MCF 10A (cell line): ENCODE measurements at regions not wholly inside any gene's neighbourhood (a gene's known extent, or its start where the extent isn't known, plus 50 kb on each side); places are given as distances from the start of the nearest gene placed in this dataset.

Source experiments
- BruUV-seq: library from RNA; stranded (reverse); fragments of 400-500 nt; replicated peaks from 2 replicates; lab custom pipeline; 2021; lab: Mats Ljungman, UMichigan
- CTCF ChIA-PET: fragments of 300-600 bp; sonication (Branson Sonifier 250); formaldehyde crosslinking; extraction: SDS; loops from one replicate; lab custom pipeline; 2021; ENCODE audit warnings: antibody characterized with exemption, inconsistent platforms; lab: Yijun Ruan, JAX
- POLR2A ChIA-PET: fragments of 300-600, 350-650 bp; sonication (Branson Sonifier 250); formaldehyde crosslinking; extraction: SDS; loops from one replicate; lab custom pipeline; 2020; ENCODE audit warnings: antibody characterized with exemption, inconsistent platforms; lab: Yijun Ruan, JAX
- DNase-seq: peaks from one replicate; pipeline ENCODE4 v3.0.0-alpha.2; 2018; ENCODE audit not compliant: unreplicated experiment
- H3K27ac Mint-ChIP-seq: one replicate; pipeline ENCODE4 v1.8.0; 2022; ENCODE audit warnings: mild to moderate bottlenecking, low read depth, mixed read lengths; ENCODE audit not compliant: unreplicated experiment
- H3K27me3 Mint-ChIP-seq: one replicate; pipeline ENCODE4 v1.8.0; 2022; ENCODE audit warnings: mixed read lengths; ENCODE audit not compliant: insufficient read depth, unreplicated experiment
- H3K36me3 Mint-ChIP-seq: one replicate; pipeline ENCODE4 v1.8.0; 2022; ENCODE audit warnings: mild to moderate bottlenecking, moderate library complexity, mixed read lengths; ENCODE audit not compliant: insufficient read depth, unreplicated experiment
- H3K4me1 Mint-ChIP-seq: one replicate; pipeline ENCODE4 v1.8.0; 2022; ENCODE audit warnings: mixed read lengths; ENCODE audit not compliant: insufficient read depth, unreplicated experiment
- H3K4me3 Mint-ChIP-seq: one replicate; pipeline ENCODE4 v1.8.0; 2022; ENCODE audit warnings: mild to moderate bottlenecking, moderate library complexity, mixed read lengths; ENCODE audit not compliant: unreplicated experiment
- H3K9me3 Mint-ChIP-seq: one replicate; pipeline ENCODE4 v1.8.0; 2022; ENCODE audit warnings: mixed read lengths; ENCODE audit not compliant: unreplicated experiment
- CTCF ChIP-seq: fragments of 200-600 bp; IDR thresholded peaks from one replicate; pipeline ENCODE4 v1.8.0; 2022; ENCODE audit warnings: antibody characterized with exemption, mild to moderate bottlenecking; ENCODE audit not compliant: unreplicated experiment
- intact Hi-C: fragments of 100-400 bp; cut with micrococcal nuclease; formaldehyde crosslinking; loops from 2 replicates; pipeline ENCODE4 v1.14.1; 2022

GRCh38 chr7:8937204-8937603 lies 503.8 kb downstream of the NXPH1 start:
- CTCF ChIA-PET = no interaction called here

GRCh38 chr7:8938044-8938805 lies 504.8 kb downstream of the NXPH1 start:
- Mint-ChIP-seq H3K36me3 (peaks cover 2% of the 10 kb centered on the region), H3K4me1 (no peaks in the 10 kb centered on the region), H3K27me3 (peaks cover 76% of the 10 kb centered on the region), H3K4me3 (no peak overlapping the region), H3K9me3 (no peaks in the 10 kb centered on the region), H3K27ac (no peak overlapping the region)
- POLR2A ChIA-PET = no interaction called here
- DNase-seq = no peak
- no TSS peak for BruUV-seq
- TF ChIP-seq CTCF = no peak
- intact Hi-C loops = no loop called here
- CTCF ChIA-PET = no interaction called here

More at GRCh38 chr7:8937204-8937603, 503.8 kb downstream of the NXPH1 start:
- Mint-ChIP-seq H3K27me3 (peaks cover 67% of the 10 kb centered on the region), H3K36me3 (no peaks in the 10 kb centered on the region), H3K9me3 (no peaks in the 10 kb centered on the region), H3K4me3 (no peak overlapping the region), H3K4me1 (no peaks in the 10 kb centered on the region), H3K27ac (no peak overlapping the region)
- no peak for TF ChIP-seq CTCF
- intact Hi-C loops = no loop called here
- BruUV-seq = no TSS peak
- POLR2A ChIA-PET = no interaction called here
- DNase-seq = no peak

- no peaks in the 10 kb centered on the region for H3K9me3 Mint-ChIP-seq
- no peak overlapping the region for H3K27ac Mint-ChIP-seq
- H3K4me1 Mint-ChIP-seq = no peaks in the 10 kb centered on the region
- intact Hi-C loops = no loop called here
- no peak for DNase-seq
- CTCF ChIA-PET = interaction anchor here (0.6 kb wide), 2 partner anchors 292 to 552 kb away, joined by 3 read pairs; no protein-coding TSS in a partner anchor
- peaks cover 4% of the 10 kb centered on the region for H3K36me3 Mint-ChIP-seq
- POLR2A ChIA-PET = no interaction called here
- no TSS peak for BruUV-seq
- H3K27me3 Mint-ChIP-seq = peaks cover 71% of the 10 kb centered on the region
- TF ChIP-seq CTCF = no peak
- no peak overlapping the region for H3K4me3 Mint-ChIP-seq
Measured at GRCh38 chr7:8939446-8939845, 506.0 kb downstream of the NXPH1 start.

GRCh38 chr7:8963722-8964121 lies 530.3 kb downstream of the NXPH1 start:
- CTCF ChIA-PET = no interaction called here

More at GRCh38 chr7:8963722-8964121, 530.3 kb downstream of the NXPH1 start:
- Mint-ChIP-seq H3K36me3 (no peaks in the 10 kb centered on the region), H3K4me3 (no peak overlapping the region), H3K9me3 (no peaks in the 10 kb centered on the region), H3K27ac (no peak overlapping the region), H3K27me3 (peaks cover 73% of the 10 kb centered on the region), H3K4me1 (no peaks in the 10 kb centered on the region)
- intact Hi-C loops = no loop called here
- TF ChIP-seq CTCF = no peak
- DNase-seq = no peak
- POLR2A ChIA-PET = no interaction called here
- BruUV-seq = no TSS peak
